Pancreas (tissue), 10 donors: ENCODE measurements at regions not wholly inside any gene's neighbourhood (a gene's known extent, or its start where the extent isn't known, plus 50 kb on each side); places are given as distances from the start of the nearest gene placed in this dataset.
"Not testable (repeated sequence)": the region's sequence is repeated elsewhere in the genome, so short reads cannot be mapped to it uniquely, and the experiment has no call there.

ENCODE experiments used
- ATAC-seq, 4 donors: fragments of 200-7000 bp; cut with Tn5 transposase; one replicate each; pipeline versions ENCODE4 v1.8.0 to v1.9.1; 2020; ENCODE audit warnings: mild to moderate bottlenecking in 4 of 4, moderate library complexity in 4 of 4
- DNase-seq, 6 donors: peaks; one replicate each; pipeline ENCODE4 v3.0.0-alpha.2; 2020
- FAIRE-seq: peaks from 2 replicates; lab custom pipeline; 2012; peaks lifted over from hg19 to GRCh38; lab: Jason Lieb, UNC
- H3K27ac ChIP-seq, 4 donors: fragments of 200-600 bp; sonication (generic); 1 replicate in 3 of 4; 2 replicates in 1 of 4; pipeline versions ENCODE4 v1.5.0 to v1.8.0; 2020
- H3K27me3 ChIP-seq, 4 donors: fragments of 200-600 bp; one replicate each; pipeline ENCODE4 v1.8.0; 2021
- H3K36me3 ChIP-seq, 3 donors: fragments of 200-600 bp; sonication (generic) in 1 of 3; one replicate each; pipeline versions ENCODE4 v1.5.0 to v1.8.0; 2020 to 2021
- H3K4me1 ChIP-seq, 3 donors: fragments of 200-600 bp; one replicate each; pipeline ENCODE4 v1.8.0; 2021
- H3K4me3 ChIP-seq, 4 donors: fragments of 200-600 bp; sonication (generic) in 2 of 4; one replicate each; pipeline versions ENCODE4 v1.5.0 to v1.8.0; 2020 to 2021
- H3K9me3 ChIP-seq, 4 donors: fragments of 200-600 bp; one replicate each; pipeline ENCODE4 v1.8.0; 2021
- WGBS, 2 donors: extraction: QIAGEN DNeasy Blood & Tissue Kit; methylation state at CpG; one replicate each; pipeline ENCODE4 v1.1.7; 2013; 5-methylcytosine and 5-hydroxymethylcytosine counted together
- intact Hi-C, 3 donors: fragments of 100-400 bp; cut with DNase I; formaldehyde crosslinking; loops; one replicate each; pipeline versions ENCODE4 v1.11.1 to v1.14.2; 2022
- TF ChIP-seq, protein P1 (sequence below), 4 donors: fragments of 200-600 bp; sonication (generic) in 3 of 4; IDR thresholded peaks; one replicate each; pipeline versions ENCODE4 v1.5.0 to v1.8.0; 2021; ENCODE audit warnings: antibody characterized with exemption in 4 of 4
- donor health status: healthy with polysubstance abuse.
- donor health status: DM: no; HTN: no; CAD: no; lungs with moderate emphysema.
- donor health status: DM: no; HTN: no; CAD: no.
- donor health status: control.
- donor health status: control.
- donor health status: Bipolar disorder and iron deficiency.
- donor health status: DM: yes; HTN: yes; CAD: no.
- donor health status: DM: no; HTN: no; CAD: no.
- donor health status: DM: no; HTN: no; CAD: no.
- donor health status: DM: yes; HTN: yes; CAD: no.

DNA sequence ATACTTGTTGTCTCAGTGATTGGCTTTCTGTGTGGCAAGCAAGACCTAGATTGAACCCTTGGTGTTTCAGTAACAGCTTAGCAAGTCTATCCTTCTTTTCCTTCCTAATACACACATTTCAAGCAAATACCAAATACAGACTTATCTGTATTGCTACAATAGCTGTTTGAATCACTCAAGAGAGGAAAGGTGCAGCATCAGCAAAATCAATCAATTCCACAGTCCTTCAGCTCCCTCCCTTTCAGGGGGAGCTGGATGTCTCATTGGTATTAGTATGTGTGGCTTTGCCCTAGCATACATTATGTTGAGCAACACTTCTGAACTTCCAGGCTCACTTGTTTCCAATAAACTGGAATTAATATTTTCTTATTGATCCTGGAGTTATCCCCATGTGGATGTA is 323.1 kb downstream of the TMX3 start:
- H3K9me3 ChIP-seq = no peaks in the 10 kb centered on the region
- TF ChIP-seq, protein P1, sequence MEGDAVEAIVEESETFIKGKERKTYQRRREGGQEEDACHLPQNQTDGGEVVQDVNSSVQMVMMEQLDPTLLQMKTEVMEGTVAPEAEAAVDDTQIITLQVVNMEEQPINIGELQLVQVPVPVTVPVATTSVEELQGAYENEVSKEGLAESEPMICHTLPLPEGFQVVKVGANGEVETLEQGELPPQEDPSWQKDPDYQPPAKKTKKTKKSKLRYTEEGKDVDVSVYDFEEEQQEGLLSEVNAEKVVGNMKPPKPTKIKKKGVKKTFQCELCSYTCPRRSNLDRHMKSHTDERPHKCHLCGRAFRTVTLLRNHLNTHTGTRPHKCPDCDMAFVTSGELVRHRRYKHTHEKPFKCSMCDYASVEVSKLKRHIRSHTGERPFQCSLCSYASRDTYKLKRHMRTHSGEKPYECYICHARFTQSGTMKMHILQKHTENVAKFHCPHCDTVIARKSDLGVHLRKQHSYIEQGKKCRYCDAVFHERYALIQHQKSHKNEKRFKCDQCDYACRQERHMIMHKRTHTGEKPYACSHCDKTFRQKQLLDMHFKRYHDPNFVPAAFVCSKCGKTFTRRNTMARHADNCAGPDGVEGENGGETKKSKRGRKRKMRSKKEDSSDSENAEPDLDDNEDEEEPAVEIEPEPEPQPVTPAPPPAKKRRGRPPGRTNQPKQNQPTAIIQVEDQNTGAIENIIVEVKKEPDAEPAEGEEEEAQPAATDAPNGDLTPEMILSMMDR (IDR thresholded peaks at IDR 0.05) = no peak
- no peaks in the 10 kb centered on the region for H3K4me1 ChIP-seq
- H3K27me3 ChIP-seq = no peaks in the 10 kb centered on the region
- H3K4me3 ChIP-seq = no peak overlapping the region
- intact Hi-C loops = no loop called here
- DNase-seq (no peak), FAIRE-seq (no peak), ATAC-seq (no peak)
- H3K36me3 ChIP-seq = no peaks in the 10 kb centered on the region
- H3K27ac ChIP-seq = no peak overlapping the region

DNA sequence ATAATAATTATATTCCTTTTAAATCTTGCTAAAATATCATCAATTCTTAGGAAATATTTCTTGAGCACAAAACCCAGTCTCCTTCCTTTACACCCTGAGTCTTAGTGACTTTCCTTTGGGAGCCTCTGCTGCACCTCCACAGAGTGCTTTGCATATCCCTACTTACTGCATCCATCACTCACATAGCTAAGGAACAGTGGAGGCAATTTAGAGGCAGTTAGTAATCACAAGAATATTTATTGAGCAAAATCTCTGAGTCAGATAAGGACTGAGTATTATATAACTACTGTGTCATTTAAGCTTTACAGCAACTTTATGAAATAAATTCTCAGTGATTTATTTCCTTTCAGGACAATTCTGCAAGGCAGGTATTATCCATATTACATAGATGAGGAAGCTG is 327.7 kb downstream of the TMX3 start:
- H3K4me1 ChIP-seq = no peaks in the 10 kb centered on the region
- intact Hi-C loops = no loop called here
- TF ChIP-seq, protein P1 (IDR thresholded peaks at IDR 0.05) = no peak
- no peak for ATAC-seq
- H3K27me3 ChIP-seq = no peaks in the 10 kb centered on the region
- H3K4me3 ChIP-seq = no peak overlapping the region
- no peak overlapping the region for H3K27ac ChIP-seq
- no peaks in the 10 kb centered on the region for H3K9me3 ChIP-seq
- DNase-seq = no peak
- no peaks in the 10 kb centered on the region for H3K36me3 ChIP-seq
- no peak for FAIRE-seq

DNA sequence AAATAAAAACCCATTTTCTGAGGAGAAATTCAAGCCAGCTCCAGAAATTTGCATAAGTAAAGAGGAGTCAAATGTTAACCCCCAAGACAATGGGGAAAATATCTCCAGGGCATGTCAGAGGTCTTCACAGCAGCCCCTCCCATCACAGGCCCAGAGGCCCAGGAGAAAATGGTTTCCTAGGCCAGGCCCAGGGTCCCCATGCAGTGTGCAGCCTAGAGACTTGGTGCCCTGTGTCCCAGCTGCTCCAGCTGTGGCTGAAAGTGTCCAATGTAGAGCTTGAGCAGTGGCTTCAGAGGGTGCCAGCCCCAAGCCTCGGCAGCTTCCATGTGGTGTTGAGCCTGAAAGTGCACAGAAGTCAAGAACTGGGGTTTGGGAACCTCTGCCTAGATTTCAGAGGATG is 330.9 kb downstream of the TMX3 start:
- FAIRE-seq, H3K9me3 ChIP-seq, H3K4me1 ChIP-seq, H3K36me3 ChIP-seq, intact Hi-C loops, H3K4me3 ChIP-seq, ATAC-seq, DNase-seq, H3K27me3 ChIP-seq, H3K27ac ChIP-seq: not testable (repeated sequence)
- WGBS, 2 donors = 45 to 46% methylated on average over 1 of the region's 1 CpG

DNA sequence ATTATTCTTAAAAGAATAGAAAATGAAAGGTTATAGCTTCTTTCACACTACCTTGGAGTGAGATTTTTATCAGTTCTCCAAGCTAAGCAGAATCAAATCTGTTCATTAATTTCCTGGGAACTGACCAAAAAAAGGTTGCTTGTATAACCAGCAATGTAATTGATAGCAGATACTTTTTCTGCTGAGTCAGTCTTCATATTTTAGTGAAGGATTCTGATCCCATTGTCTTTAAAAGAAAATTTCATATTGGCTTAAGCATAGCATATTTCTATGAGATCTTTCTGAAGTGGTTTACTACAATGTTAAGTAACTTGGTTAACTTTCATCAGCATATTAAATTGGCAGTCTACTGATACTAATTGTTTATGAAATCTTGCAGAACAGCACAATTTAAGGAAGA is 338.0 kb downstream of the TMX3 start:
- intact Hi-C loops = no loop called here
- no peak for ATAC-seq

DNA sequence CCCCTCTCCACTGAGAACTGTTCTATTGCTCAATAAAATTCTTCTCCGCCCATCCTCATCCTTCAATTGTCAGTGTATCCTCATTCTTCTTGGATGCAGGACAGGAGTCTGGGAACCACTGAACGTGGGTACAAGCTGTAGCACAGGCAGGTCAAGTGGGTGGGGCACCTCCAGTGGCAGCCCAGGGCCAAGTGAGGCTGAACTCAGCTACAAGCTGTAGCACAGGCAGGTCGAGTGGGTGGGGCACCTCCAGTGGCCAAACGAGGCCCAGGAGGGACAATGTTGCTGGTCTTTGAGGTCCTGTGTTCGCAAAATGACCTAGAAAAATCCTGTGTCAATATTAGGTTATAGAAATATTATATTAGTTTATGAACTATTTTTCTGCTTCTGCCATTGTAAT is 352.0 kb downstream of the TMX3 start:
- H3K4me1 ChIP-seq = no peaks in the 10 kb centered on the region
- intact Hi-C loops = no loop called here
- no peaks in the 10 kb centered on the region for H3K36me3 ChIP-seq
- ATAC-seq (no peak), FAIRE-seq (no peak), DNase-seq (no peak)
- TF ChIP-seq, protein P1 (IDR thresholded peaks at IDR 0.05) = no peak
- no peak overlapping the region for H3K4me3 ChIP-seq
- H3K27me3 ChIP-seq = no peaks in the 10 kb centered on the region
- H3K27ac ChIP-seq = no peak overlapping the region
- 37 to 49% methylated on average over 5 of the region's 5 CpGs for WGBS, 2 donors
- no peaks in the 10 kb centered on the region for H3K9me3 ChIP-seq

More for the DNA sequence above, 338.0 kb downstream of the TMX3 start:
- no peaks in the 10 kb centered on the region for H3K4me1 ChIP-seq
- TF ChIP-seq, protein P1 (IDR thresholded peaks at IDR 0.05) = no peak
- no peak overlapping the region for H3K27ac ChIP-seq
- H3K27me3 ChIP-seq = no peaks in the 10 kb centered on the region
- H3K4me3 ChIP-seq = no peak overlapping the region
- FAIRE-seq (no peak), DNase-seq (no peak)
- no peaks in the 10 kb centered on the region for H3K9me3 ChIP-seq
- H3K36me3 ChIP-seq = no peaks in the 10 kb centered on the region

DNA sequence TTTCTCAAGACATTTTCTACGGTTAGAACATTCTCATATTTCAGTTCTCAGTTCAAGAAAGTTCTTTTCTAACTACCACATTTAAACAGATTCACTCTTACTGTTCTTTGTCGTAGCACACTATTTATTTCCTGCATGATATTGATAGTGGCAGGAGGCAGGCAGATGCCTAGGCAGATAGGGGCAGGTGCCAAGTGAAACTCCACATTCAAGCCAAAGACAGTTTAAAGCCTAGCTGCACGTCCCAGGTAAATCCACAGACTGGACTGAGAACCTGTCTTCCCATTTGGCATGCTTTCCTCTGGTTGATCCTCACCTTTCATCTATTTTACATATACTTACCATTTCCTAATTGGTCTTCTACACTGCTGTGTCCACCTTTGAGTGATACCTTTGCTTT is 359.3 kb downstream of the TMX3 start:
- H3K4me1 ChIP-seq = no peaks in the 10 kb centered on the region
- DNase-seq (no peak), FAIRE-seq (no peak), ATAC-seq (no peak)
- H3K27me3 ChIP-seq = no peaks in the 10 kb centered on the region
- TF ChIP-seq, protein P1 (IDR thresholded peaks at IDR 0.05) = no peak
- H3K9me3 ChIP-seq = no peaks in the 10 kb centered on the region
- no peaks in the 10 kb centered on the region for H3K36me3 ChIP-seq
- WGBS, 2 donors = 17 to 34% methylated on average over 3 of the region's 3 CpGs
- no peak overlapping the region for H3K4me3 ChIP-seq
- no peak overlapping the region for H3K27ac ChIP-seq
- intact Hi-C loops = no loop called here
